DOHH2 (cell line): ENCODE measurements at regions not wholly inside any gene's neighbourhood (a gene's known extent, or its start where the extent isn't known, plus 50 kb on each side); places are given as distances from the start of the nearest gene placed in this dataset.

ENCODE experiments used
- H3F3A ChIP-seq: fragments of 200-600 bp; sonication (generic), shearing (Covaris generic); 2 replicates; pipeline ENCODE4 v1.6.0; 2016; ENCODE audit warnings: antibody characterized with exemption, mild to moderate bottlenecking; ENCODE audit not compliant: control insufficient read depth, insufficient read depth
- H3K27ac ChIP-seq: fragments of 200-600 bp; sonication (generic); 2 replicates; pipeline ENCODE4 v1.5.1; 2014; ENCODE audit warnings: low read depth, mild to moderate bottlenecking, low read length, moderate library complexity
- H3K27me3 ChIP-seq: fragments of 200-600 bp; sonication (generic); 2 replicates; pipeline ENCODE4 v1.6.1; 2014; ENCODE audit warnings: mild to moderate bottlenecking, low read length, mixed read lengths; ENCODE audit not compliant: control insufficient read depth
- H3K36me3 ChIP-seq: fragments of 200-600 bp; sonication (generic); 2 replicates; pipeline ENCODE4 v1.6.1; 2014; ENCODE audit warnings: mild to moderate bottlenecking, low read length, moderate library complexity, mixed read lengths; ENCODE audit not compliant: control insufficient read depth
- H3K4me1 ChIP-seq: fragments of 200-600 bp; sonication (generic); 2 replicates; pipeline ENCODE4 v1.6.1; 2014; ENCODE audit warnings: mild to moderate bottlenecking, low read length, mixed read lengths; ENCODE audit not compliant: control insufficient read depth
- H3K4me2 ChIP-seq: fragments of 200-600 bp; sonication (generic); 2 replicates; pipeline ENCODE4 v1.6.0; 2014; ENCODE audit warnings: mild to moderate bottlenecking, low read length, moderate library complexity
- H3K4me3 ChIP-seq: fragments of 200-600 bp; sonication (generic); 2 replicates; pipeline ENCODE4 v1.5.1; 2014; ENCODE audit warnings: mild to moderate bottlenecking, low read length, mixed read lengths
- H3K79me2 ChIP-seq: fragments of 200-600 bp; sonication (generic); 2 replicates; pipeline ENCODE4 v1.6.1; 2014; ENCODE audit warnings: mild to moderate bottlenecking, low read length, mixed read lengths; ENCODE audit not compliant: control insufficient read depth
- H3K9me2 ChIP-seq: fragments of 200-600 bp; sonication (generic); replicated peaks from 2 replicates; pipeline ENCODE4 v1.6.1; 2014; ENCODE audit warnings: mild to moderate bottlenecking, low read length, mixed read lengths; ENCODE audit not compliant: control insufficient read depth
- H3K9me3 ChIP-seq: fragments of 200-600 bp; sonication (generic); 2 replicates; pipeline ENCODE4 v1.6.1; 2014; ENCODE audit warnings: antibody characterized with exemption, low read length, mixed read lengths; ENCODE audit not compliant: control insufficient read depth, insufficient read depth
- H4K20me1 ChIP-seq: fragments of 200-600 bp; sonication (generic); 2 replicates; pipeline ENCODE4 v1.6.0; 2014; ENCODE audit warnings: low read depth, mild to moderate bottlenecking, antibody characterized with exemption, low read length, moderate library complexity; ENCODE audit not compliant: control insufficient read depth, insufficient read depth
- CTCF ChIP-seq: fragments of 200-600 bp; sonication (generic); IDR thresholded peaks from one replicate; pipeline ENCODE4 v1.5.1; 2014; ENCODE audit warnings: antibody characterized with exemption, mild to moderate bottlenecking, low read depth, low read length; ENCODE audit not compliant: poor library complexity, severe bottlenecking
- EZH2phosphoT487 ChIP-seq: fragments of 200-600 bp; sonication (generic); IDR thresholded peaks from 2 replicates; pipeline ENCODE4 v1.6.1; 2017; ENCODE audit warnings: borderline replicate concordance, mild to moderate bottlenecking, antibody characterized with exemption, low read length, moderate library complexity, mixed read lengths

- Histone ChIP-seq H3K36me3 (no peaks in the 10 kb centered on the region), H3K27ac (no peak overlapping the region), H3F3A (no peaks in the 10 kb centered on the region), H3K27me3 (no peaks in the 10 kb centered on the region), H3K4me2 (no peak overlapping the region), H3K4me1 (no peaks in the 10 kb centered on the region), H3K9me3 (peaks cover 12% of the 10 kb centered on the region; the same call in 1 of the 2 replicates), H4K20me1 (no peaks in the 10 kb centered on the region), H3K79me2 (no peaks in the 10 kb centered on the region), H3K4me3 (no peak overlapping the region), H3K9me2 (no peaks in the 10 kb centered on the region)
- TF ChIP-seq CTCF (no peak), EZH2phosphoT487 (no peak)
Observed at GRCh38 chr13:18998389-18998788, 183.2 kb downstream of the TUBA3C start.

GRCh38 chr13:18996627-18997051, 185.0 kb downstream of the TUBA3C start:
- no peaks in the 10 kb centered on the region for H3K79me2 ChIP-seq
- H3K9me3 ChIP-seq: peaks cover 23% of the 10 kb centered on the region; the same call in 1 of the 2 replicates
- H4K20me1 ChIP-seq: no peaks in the 10 kb centered on the region
- H3K4me3 ChIP-seq: no peak overlapping the region
- H3K36me3 ChIP-seq: no peaks in the 10 kb centered on the region
- no peaks in the 10 kb centered on the region for H3K9me2 ChIP-seq
- H3K27ac ChIP-seq: no peak overlapping the region
- no peaks in the 10 kb centered on the region for H3K4me1 ChIP-seq
- no peak overlapping the region for H3K4me2 ChIP-seq
- TF ChIP-seq CTCF (no peak), EZH2phosphoT487 (no peak)
- H3K27me3 ChIP-seq: no peaks in the 10 kb centered on the region
- no peaks in the 10 kb centered on the region for H3F3A ChIP-seq

GRCh38 chr13:18996221-18996620, 185.4 kb downstream of the TUBA3C start:
- Histone ChIP-seq H3K27me3 (no peaks in the 10 kb centered on the region), H4K20me1 (no peaks in the 10 kb centered on the region), H3K9me2 (no peaks in the 10 kb centered on the region), H3K27ac (no peak overlapping the region), H3K9me3 (peaks cover 23% of the 10 kb centered on the region; the same call in 1 of the 2 replicates), H3F3A (no peaks in the 10 kb centered on the region), H3K36me3 (no peaks in the 10 kb centered on the region), H3K4me3 (no peak overlapping the region), H3K4me1 (no peaks in the 10 kb centered on the region), H3K4me2 (no peak overlapping the region), H3K79me2 (no peaks in the 10 kb centered on the region)
- TF ChIP-seq CTCF: no peak
